Psoas muscle (tissue), 7 donors: ENCODE measurements at regions not wholly inside any gene's neighbourhood (a gene's known extent, or its start where the extent isn't known, plus 50 kb on each side); places are given as distances from the start of the nearest gene placed in this dataset.
A peak's percentile ranks its signal among the peaks of the same experiment; 100 is the strongest.

Experiments
- ATAC-seq, 4 donors: fragments of 200-7000 bp; cut with Tn5 transposase; one replicate each; pipeline ENCODE4 v1.9.1; 2020; ENCODE audit warnings: moderate library complexity in 3 of 4, mild to moderate bottlenecking in 2 of 4
- DNase-seq, 2 donors: peaks; one replicate each; pipeline ENCODE4 v3.0.0-alpha.2; 2020
- H3K27ac ChIP-seq: fragments of 200-600 bp; one replicate; pipeline ENCODE4 v1.8.0; 2022
- H3K27me3 ChIP-seq, 3 donors: fragments of 200-600 bp in 1 of 3; one replicate each; pipeline versions ENCODE4 v1.6.1 to v1.8.0; 2013 to 2022; ENCODE audit warnings: low read length in 2 of 3, mild to moderate bottlenecking in 2 of 3, moderate library complexity in 1 of 3; ENCODE audit not compliant: insufficient read depth in 3 of 3
- H3K36me3 ChIP-seq, 2 donors: fragments of 200-600 bp in 1 of 2; one replicate each; pipeline versions ENCODE4 v1.6.1 to v1.8.0; 2013 to 2022; ENCODE audit warnings: low read depth in 1 of 2, mild to moderate bottlenecking in 1 of 2, moderate library complexity in 1 of 2; ENCODE audit not compliant: insufficient read depth in 1 of 2
- H3K4me1 ChIP-seq: fragments of 200-600 bp; one replicate; pipeline ENCODE4 v1.8.0; 2022
- H3K4me3 ChIP-seq: fragments of 200-600 bp; one replicate; pipeline ENCODE4 v1.8.0; 2022; ENCODE audit warnings: mild to moderate bottlenecking
- H3K9me3 ChIP-seq: fragments of 200-600 bp; one replicate; pipeline ENCODE4 v1.8.0; 2022
- CTCF ChIP-seq: fragments of 200-600 bp; IDR thresholded peaks from one replicate; pipeline ENCODE4 v1.8.0; 2022; ENCODE audit warnings: antibody characterized with exemption
- WGBS, 3 donors: extraction: QIAGEN DNeasy Blood & Tissue Kit; methylation state at CpG; one replicate each; pipeline versions ENCODE4 v1.1.6 to v1.1.7; 2013; 5-methylcytosine and 5-hydroxymethylcytosine counted together
- intact Hi-C, 2 donors: fragments of 100-400 bp; cut with DNase I; formaldehyde crosslinking; loops; one replicate each; pipeline versions ENCODE4 v1.11.0 to v1.14.2; 2022
- donor health status: healthy with polysubstance abuse.
- donor health status: DM: no; HTN: no; CAD: no; lungs with moderate emphysema.
- donor health status: Bipolar disorder and iron deficiency.
- donor health status: healthy.
- donor health status: DM: yes; HTN: yes; CAD: no.
- donor health status: DM: no; HTN: no; CAD: no.
- donor health status: DM: yes; HTN: yes; CAD: no.

DNA sequence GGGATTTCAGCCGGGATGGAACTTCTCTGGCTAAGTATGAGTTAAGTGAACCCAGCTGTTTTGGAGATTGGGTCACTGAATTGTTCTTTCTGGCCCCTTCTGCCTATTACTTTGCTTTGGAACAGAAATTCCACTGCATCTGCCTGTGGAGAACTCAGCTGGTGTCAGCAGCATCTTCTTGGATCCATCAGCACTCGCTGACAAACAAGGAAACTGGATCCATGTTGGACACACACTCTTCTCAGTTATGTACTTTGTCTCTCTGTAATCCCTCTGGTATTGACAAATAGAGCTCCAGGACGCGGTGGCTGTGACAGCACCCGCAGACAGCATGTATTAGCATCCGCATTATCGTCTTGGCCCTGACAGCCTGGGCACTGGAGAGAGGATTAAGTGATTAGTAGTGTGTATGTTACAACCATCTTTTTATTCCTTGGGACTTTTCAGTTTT, 73.0 kb upstream of the BMPER start:
- Histone ChIP-seq H3K4me1 (peaks cover 13% of the 10 kb centered on the region), H3K27ac (peak overlapping the region; percentile 32), H3K9me3 (no peaks in the 10 kb centered on the region), H3K4me3 (no peak overlapping the region), H3K36me3 (no peaks in the 10 kb centered on the region), H3K27me3 (no peaks in the 10 kb centered on the region)
- WGBS, 3 donors, result 21 to 31% (median 26%) methylated on average over 7 of the region's 7 CpGs
- TF ChIP-seq CTCF, result no peak
- intact Hi-C loops, result no loop called here
- DNase-seq, result peak; percentile 51 to 75
- ATAC-seq, result peak; percentile 81 to 96 (median 92)

DNA sequence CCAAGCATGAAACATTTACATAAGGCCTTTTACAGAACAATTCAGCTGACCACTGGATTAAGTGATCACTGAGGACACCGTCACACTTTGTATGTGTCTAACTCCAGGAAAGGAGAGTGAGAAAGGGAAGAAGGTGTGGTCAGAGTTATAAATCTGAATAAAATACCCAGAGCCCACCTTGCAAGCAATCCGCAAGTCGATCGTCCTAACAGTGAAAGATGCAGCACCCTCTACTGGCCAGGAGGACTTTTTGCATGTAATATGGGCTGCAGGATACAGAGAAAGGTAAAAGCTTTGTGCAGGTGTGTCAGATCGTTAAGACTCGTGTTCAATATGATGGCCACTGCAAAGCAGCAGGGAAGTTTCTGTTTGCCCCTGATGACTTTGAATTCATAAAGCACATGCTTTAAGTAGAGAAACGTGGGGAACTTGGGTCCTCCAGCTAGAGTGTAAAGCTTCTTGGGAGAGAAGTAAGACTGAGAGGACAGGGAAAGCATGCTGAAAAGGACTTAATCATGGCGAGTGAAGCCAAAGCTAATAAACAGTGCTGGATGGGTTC, 68.5 kb upstream of the BMPER start:
- DNase-seq (no peak), ATAC-seq (no peak)
- H3K27ac ChIP-seq, result no peak overlapping the region
- H3K9me3 ChIP-seq, result no peaks in the 10 kb centered on the region
- TF ChIP-seq CTCF, result no peak
- peaks cover 8% of the 10 kb centered on the region for H3K4me1 ChIP-seq
- no peaks in the 10 kb centered on the region for H3K27me3 ChIP-seq
- no peak overlapping the region for H3K4me3 ChIP-seq
- whole genome bisulfite sequencing, 3 donors, result 94 to 96% (median 95%) methylated on average over 8 of the region's 8 CpGs
- intact Hi-C loops, result no loop called here
- H3K36me3 ChIP-seq, result no peaks in the 10 kb centered on the region

DNA sequence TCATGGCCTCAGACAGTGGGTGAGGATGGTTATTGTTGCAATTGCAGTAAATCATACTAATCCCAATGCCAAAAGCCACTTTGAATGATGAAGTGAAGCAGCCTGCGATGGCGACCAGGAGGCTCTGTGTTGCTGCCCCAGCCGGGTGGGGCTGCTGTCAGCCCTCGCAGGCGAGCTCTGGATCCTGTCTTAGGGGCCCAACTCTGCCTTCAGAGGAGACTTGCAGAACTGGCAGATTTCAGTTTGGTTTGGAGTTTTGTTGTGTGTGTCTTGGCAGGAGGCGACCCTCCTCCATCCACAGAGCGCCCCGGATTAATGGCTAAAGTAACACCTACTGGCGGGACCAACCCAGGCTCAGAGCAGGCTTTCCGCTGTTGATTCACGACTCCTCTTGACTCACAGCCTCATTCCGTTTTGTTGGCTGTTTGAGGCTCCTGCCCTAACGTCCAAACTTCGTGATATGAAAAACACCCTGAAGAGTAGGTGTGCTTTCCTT, 67.9 kb upstream of the BMPER start:
- no peaks in the 10 kb centered on the region for H3K9me3 ChIP-seq
- no peak overlapping the region for H3K4me3 ChIP-seq
- H3K27me3 ChIP-seq, result no peaks in the 10 kb centered on the region
- intact Hi-C loops, result no loop called here
- peaks cover 2% of the 10 kb centered on the region for H3K4me1 ChIP-seq
- DNase-seq, result no peak
- H3K27ac ChIP-seq, result no peak overlapping the region
- no peak for TF ChIP-seq CTCF
- no peak for ATAC-seq
- 89 to 92% (median 91%) methylated on average over 14 of the region's 14 CpGs for WGBS, 3 donors
- H3K36me3 ChIP-seq, result no peaks in the 10 kb centered on the region

GRCh38 chr7:33841031-33841430, 64.3 kb upstream of the BMPER start:
- intact Hi-C loops, result no loop called here
- ATAC-seq, result no peak

More at GRCh38 chr7:33841031-33841430, 64.3 kb upstream of the BMPER start:
- Histone ChIP-seq H3K36me3 (no peaks in the 10 kb centered on the region), H3K27me3 (no peaks in the 10 kb centered on the region), H3K9me3 (no peaks in the 10 kb centered on the region), H3K4me3 (no peak overlapping the region), H3K27ac (no peak overlapping the region), H3K4me1 (peaks cover 3% of the 10 kb centered on the region)
- WGBS, 3 donors, result 83 to 95% (median 93%) methylated on average over 1 of the region's 1 CpG
- no peak for DNase-seq
- TF ChIP-seq CTCF, result no peak
